ENCODE measurements at regions not wholly inside any gene's neighbourhood (a gene's known extent, or its start where the extent isn't known, plus 50 kb on each side); places are given as distances from the start of the nearest gene placed in this dataset.

- no peak for TF ChIP-seq NFIC (IDR thresholded peaks at IDR 0.05)
- no peak for TF ChIP-seq ZBTB7A (IDR thresholded peaks at IDR 0.05; ENCODE audit: low read depth)
- TF ChIP-seq CREB1 (IDR thresholded peaks at IDR 0.05; ENCODE audit: low read depth), result no peak
- TF ChIP-seq, protein P1, sequence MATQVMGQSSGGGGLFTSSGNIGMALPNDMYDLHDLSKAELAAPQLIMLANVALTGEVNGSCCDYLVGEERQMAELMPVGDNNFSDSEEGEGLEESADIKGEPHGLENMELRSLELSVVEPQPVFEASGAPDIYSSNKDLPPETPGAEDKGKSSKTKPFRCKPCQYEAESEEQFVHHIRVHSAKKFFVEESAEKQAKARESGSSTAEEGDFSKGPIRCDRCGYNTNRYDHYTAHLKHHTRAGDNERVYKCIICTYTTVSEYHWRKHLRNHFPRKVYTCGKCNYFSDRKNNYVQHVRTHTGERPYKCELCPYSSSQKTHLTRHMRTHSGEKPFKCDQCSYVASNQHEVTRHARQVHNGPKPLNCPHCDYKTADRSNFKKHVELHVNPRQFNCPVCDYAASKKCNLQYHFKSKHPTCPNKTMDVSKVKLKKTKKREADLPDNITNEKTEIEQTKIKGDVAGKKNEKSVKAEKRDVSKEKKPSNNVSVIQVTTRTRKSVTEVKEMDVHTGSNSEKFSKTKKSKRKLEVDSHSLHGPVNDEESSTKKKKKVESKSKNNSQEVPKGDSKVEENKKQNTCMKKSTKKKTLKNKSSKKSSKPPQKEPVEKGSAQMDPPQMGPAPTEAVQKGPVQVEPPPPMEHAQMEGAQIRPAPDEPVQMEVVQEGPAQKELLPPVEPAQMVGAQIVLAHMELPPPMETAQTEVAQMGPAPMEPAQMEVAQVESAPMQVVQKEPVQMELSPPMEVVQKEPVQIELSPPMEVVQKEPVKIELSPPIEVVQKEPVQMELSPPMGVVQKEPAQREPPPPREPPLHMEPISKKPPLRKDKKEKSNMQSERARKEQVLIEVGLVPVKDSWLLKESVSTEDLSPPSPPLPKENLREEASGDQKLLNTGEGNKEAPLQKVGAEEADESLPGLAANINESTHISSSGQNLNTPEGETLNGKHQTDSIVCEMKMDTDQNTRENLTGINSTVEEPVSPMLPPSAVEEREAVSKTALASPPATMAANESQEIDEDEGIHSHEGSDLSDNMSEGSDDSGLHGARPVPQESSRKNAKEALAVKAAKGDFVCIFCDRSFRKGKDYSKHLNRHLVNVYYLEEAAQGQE (IDR thresholded peaks at IDR 0.05; ENCODE audit: low read depth), result no peak
- no peak for TF ChIP-seq FOXM1 (IDR thresholded peaks at IDR 0.05; ENCODE audit: borderline replicate concordance, low read depth)
- no peak for TF ChIP-seq RAD21 (IDR thresholded peaks at IDR 0.05; ENCODE audit: low read depth)
- TF ChIP-seq EGR1 (IDR thresholded peaks at IDR 0.05), result no peak
- no peak for TF ChIP-seq EP300 (IDR thresholded peaks at IDR 0.05; ENCODE audit: borderline replicate concordance)
- TF ChIP-seq TEAD4 (IDR thresholded peaks at IDR 0.05), result no peak
- TF ChIP-seq, protein P2, sequence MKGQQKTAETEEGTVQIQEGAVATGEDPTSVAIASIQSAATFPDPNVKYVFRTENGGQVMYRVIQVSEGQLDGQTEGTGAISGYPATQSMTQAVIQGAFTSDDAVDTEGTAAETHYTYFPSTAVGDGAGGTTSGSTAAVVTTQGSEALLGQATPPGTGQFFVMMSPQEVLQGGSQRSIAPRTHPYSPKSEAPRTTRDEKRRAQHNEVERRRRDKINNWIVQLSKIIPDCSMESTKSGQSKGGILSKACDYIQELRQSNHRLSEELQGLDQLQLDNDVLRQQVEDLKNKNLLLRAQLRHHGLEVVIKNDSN (IDR thresholded peaks at IDR 0.05), result no peak
- TF ChIP-seq TCF12 (IDR thresholded peaks at IDR 0.05; ENCODE audit: low read depth), result no peak
- no peak for TF ChIP-seq TAF1 (IDR thresholded peaks at IDR 0.05; ENCODE audit: low read depth)
- no peak for TF ChIP-seq YY1 (IDR thresholded peaks at IDR 0.05; ENCODE audit: low read depth)
Measured at GRCh38 chr4:138816875-138817274, 198.7 kb upstream of the NOCT start.

Data from Ishikawa (cell line).